ENCODE measurements at regions not wholly inside any gene's neighbourhood (a gene's known extent, or its start where the extent isn't known, plus 50 kb on each side); places are given as distances from the start of the nearest gene placed in this dataset.
A peak's percentile ranks its signal among the peaks of the same experiment; 100 is the strongest.

- peak overlapping the region; percentile 17 for H3K4me2 ChIP-seq (ENCODE audit: low read length)
Observed at GRCh38 chr18:65288908-65289307, 461.9 kb upstream of the CDH7 start.

GRCh38 chr18:65287652-65288051, 463.2 kb upstream of the CDH7 start:
- H4K20me1 ChIP-seq (ENCODE audit: insufficient read depth), result no peaks in the 10 kb centered on the region
- no peaks in the 10 kb centered on the region for H3F3A ChIP-seq (ENCODE audit: insufficient read depth, low read length, poor library complexity, severe bottlenecking)
- H3K9me2 ChIP-seq (ENCODE audit: insufficient read depth, low read length), result no peaks in the 10 kb centered on the region
- no peaks in the 10 kb centered on the region for H3K79me2 ChIP-seq (replicated peaks; ENCODE audit: insufficient read depth, low read length)
- peak overlapping the region; percentile 71 for H3K27ac ChIP-seq (ENCODE audit: low read length)
- H3K9ac ChIP-seq (ENCODE audit: low read length), result no peak overlapping the region
- H3K4me2 ChIP-seq (ENCODE audit: low read length), result peak overlapping the region; percentile 13
- H3K9me3 ChIP-seq (ENCODE audit: low read length), result no peaks in the 10 kb centered on the region
- H2AFZ ChIP-seq (ENCODE audit: low read depth, low read length), result no peak overlapping the region
- H3K36me3 ChIP-seq (ENCODE audit: insufficient read depth, low read length), result no peaks in the 10 kb centered on the region
- H3K27me3 ChIP-seq (ENCODE audit: insufficient read depth, low read depth, low read length), result no peaks in the 10 kb centered on the region
- no peak overlapping the region for H3K4me3 ChIP-seq (ENCODE audit: low read length)
- TF ChIP-seq TAF1 (IDR thresholded peaks at IDR 0.05; ENCODE audit: low read depth) (no peak), RAD21 (conservative IDR thresholded peaks at IDR 0.05) (peak; percentile 8), CTCF (IDR thresholded peaks at IDR 0.05; ENCODE audit: poor library complexity, severe bottlenecking) (no peak), REST (IDR thresholded peaks at IDR 0.05; ENCODE audit: borderline replicate concordance) (no peak), POLR2AphosphoS5 (IDR thresholded peaks at IDR 0.05) (peak; percentile 68), EP300 (conservative IDR thresholded peaks at IDR 0.05; ENCODE audit: poor library complexity, severe bottlenecking) (peak; percentile 92), MXI1 (conservative IDR thresholded peaks at IDR 0.05; ENCODE audit: poor library complexity, severe bottlenecking) (no peak)

More at GRCh38 chr18:65288908-65289307, 461.9 kb upstream of the CDH7 start:
- Histone ChIP-seq H3K9me2 (ENCODE audit: insufficient read depth, low read length) (no peaks in the 10 kb centered on the region), H3K9me3 (ENCODE audit: low read length) (no peaks in the 10 kb centered on the region), H3K4me3 (ENCODE audit: low read length) (no peak overlapping the region), H3K36me3 (ENCODE audit: insufficient read depth, low read length) (no peaks in the 10 kb centered on the region), H3K79me2 (replicated peaks; ENCODE audit: insufficient read depth, low read length) (no peaks in the 10 kb centered on the region), H3F3A (ENCODE audit: insufficient read depth, low read length, poor library complexity, severe bottlenecking) (no peaks in the 10 kb centered on the region), H3K9ac (ENCODE audit: low read length) (no peak overlapping the region), H4K20me1 (ENCODE audit: insufficient read depth) (no peaks in the 10 kb centered on the region), H3K27ac (ENCODE audit: low read length) (no peak overlapping the region), H3K27me3 (ENCODE audit: insufficient read depth, low read depth, low read length) (no peaks in the 10 kb centered on the region), H2AFZ (ENCODE audit: low read depth, low read length) (no peak overlapping the region)
- TF ChIP-seq POLR2AphosphoS5 (IDR thresholded peaks at IDR 0.05), result no peak
- no peak for TF ChIP-seq REST (IDR thresholded peaks at IDR 0.05; ENCODE audit: borderline replicate concordance)
- TF ChIP-seq RAD21 (conservative IDR thresholded peaks at IDR 0.05), result no peak
- TF ChIP-seq EZH2 (IDR thresholded peaks at IDR 0.05; ENCODE audit: borderline replicate concordance, insufficient read depth, low read length, poor library complexity, severe bottlenecking), result no peak
- TF ChIP-seq SMC3 (conservative IDR thresholded peaks at IDR 0.05; ENCODE audit: poor library complexity), result no peak
- TF ChIP-seq MXI1 (conservative IDR thresholded peaks at IDR 0.05; ENCODE audit: poor library complexity, severe bottlenecking), result no peak
- no peak for TF ChIP-seq TAF1 (IDR thresholded peaks at IDR 0.05; ENCODE audit: low read depth)
- no peak for TF ChIP-seq CTCF (IDR thresholded peaks at IDR 0.05; ENCODE audit: poor library complexity, severe bottlenecking)
- no peak for TF ChIP-seq EP300 (conservative IDR thresholded peaks at IDR 0.05; ENCODE audit: poor library complexity, severe bottlenecking)

Measured in neural cell (in vitro differentiated cells).